HG02571 (cell line): ENCODE measurements at regions not wholly inside any gene's neighbourhood (a gene's known extent, or its start where the extent isn't known, plus 50 kb on each side); places are given as distances from the start of the nearest gene placed in this dataset.
"Not testable (repeated sequence)": the region's sequence is repeated elsewhere in the genome, so short reads cannot be mapped to it uniquely, and the experiment has no call there.

Source experiments
- ATAC-seq: cut with Tn5 transposase; IDR thresholded peaks from one replicate; pipeline ENCODE4 v1.9.1; 2021; ENCODE audit warnings: mild to moderate bottlenecking, moderate library complexity; ENCODE audit not compliant: unreplicated experiment

- ATAC-seq = no peak
Measured at GRCh38 chr11:45413156-45413858, 127.2 kb upstream of the SYT13 start.

- ATAC-seq = no peak
Measured at GRCh38 chr11:45412521-45412920, 126.4 kb upstream of the SYT13 start.

- ATAC-seq = no peak
Measured at GRCh38 chr11:45412051-45412471, 125.9 kb upstream of the SYT13 start.

GRCh38 chr11:45411228-45411946, 125.2 kb upstream of the SYT13 start:
- ATAC-seq = no peak

- no peak for ATAC-seq
Measured at GRCh38 chr11:45410391-45411227, 124.5 kb upstream of the SYT13 start.

GRCh38 chr11:45409587-45409986, 123.4 kb upstream of the SYT13 start:
- ATAC-seq = no peak

GRCh38 chr11:45407226-45407625, 121.1 kb upstream of the SYT13 start:
- ATAC-seq = no peak

GRCh38 chr11:45405916-45406670, 120.0 kb upstream of the SYT13 start:
- no peak for ATAC-seq

GRCh38 chr11:45403521-45403920, 117.4 kb upstream of the SYT13 start:
- not testable (repeated sequence) for ATAC-seq

GRCh38 chr11:45402049-45402630, 116.0 kb upstream of the SYT13 start:
- no peak for ATAC-seq

GRCh38 chr11:45400591-45400990, 114.5 kb upstream of the SYT13 start:
- no peak for ATAC-seq

GRCh38 chr11:45399166-45399565, 113.0 kb upstream of the SYT13 start:
- no peak for ATAC-seq

GRCh38 chr11:45398325-45398724, 112.2 kb upstream of the SYT13 start:
- no peak for ATAC-seq

GRCh38 chr11:45396394-45396793, 110.3 kb upstream of the SYT13 start:
- ATAC-seq = no peak

GRCh38 chr11:45395947-45396346, 109.8 kb upstream of the SYT13 start:
- ATAC-seq = no peak

GRCh38 chr11:45395421-45395820, 109.3 kb upstream of the SYT13 start:
- ATAC-seq = no peak

- no peak for ATAC-seq
Measured at GRCh38 chr11:45394294-45395085, 108.3 kb upstream of the SYT13 start.

- ATAC-seq = no peak
Measured at GRCh38 chr11:45393826-45394225, 107.7 kb upstream of the SYT13 start.

- no peak for ATAC-seq
Measured at GRCh38 chr11:45393334-45393733, 107.2 kb upstream of the SYT13 start.
